CD4-positive, alpha-beta T cell (primary cell): ENCODE measurements at regions not wholly inside any gene's neighbourhood (a gene's known extent, or its start where the extent isn't known, plus 50 kb on each side); places are given as distances from the start of the nearest gene placed in this dataset.

Source experiments
- ATAC-seq: fragments of 200-7000 bp; cut with Tn5 transposase; one replicate; pipeline ENCODE4 v1.10.0; 2022; ENCODE audit warnings: mild to moderate bottlenecking; ENCODE audit not compliant: poor library complexity
- CTCF ChIA-PET: fragments of 350-600 bp; sonication (Branson Sonifier 250); formaldehyde crosslinking; loops from one replicate; lab custom pipeline; 2021; ENCODE audit warnings: antibody characterized with exemption, inconsistent platforms; lab: Charles Lee
- POLR2A ChIA-PET: fragments of 350-600 bp; sonication (Branson Sonifier 250); formaldehyde crosslinking; loops from one replicate; lab custom pipeline; 2021; ENCODE audit warnings: antibody characterized with exemption, inconsistent platforms; lab: Charles Lee
- DNase-seq, 14 experiments: peaks; one replicate each; pipeline ENCODE4 v3.0.0-alpha.2; 2013 to 2020; ENCODE audit warnings: mixed read lengths in 2 of 14
- H3K27ac ChIP-seq, 2 donors: one replicate each; pipeline versions ENCODE4 v1.5.1 to v1.7.0; 2013; ENCODE audit warnings: low read length in 2 of 2, low read depth in 1 of 2, mild to moderate bottlenecking in 1 of 2
- H3K27me3 ChIP-seq, 2 experiments: 1 replicate in 1 of 2; 2 replicates in 1 of 2; pipeline versions ENCODE4 v1.6.1 to v1.7.0; 2013; ENCODE audit warnings: low read length in 2 of 2, control low read depth in 1 of 2, mild to moderate bottlenecking in 1 of 2, moderate library complexity in 1 of 2; ENCODE audit not compliant: insufficient read depth in 2 of 2, control insufficient read depth in 1 of 2
- H3K36me3 ChIP-seq: one replicate; pipeline ENCODE4 v1.6.1; 2013; ENCODE audit warnings: low read length, control low read depth; ENCODE audit not compliant: insufficient read depth
- H3K4me1 ChIP-seq: one replicate; pipeline ENCODE4 v1.6.1; 2013; ENCODE audit warnings: low read length, control low read depth; ENCODE audit not compliant: insufficient read depth
- H3K4me3 ChIP-seq: one replicate; pipeline ENCODE4 v1.5.1; 2013; ENCODE audit warnings: mild to moderate bottlenecking, low read length, moderate library complexity
- H3K9me3 ChIP-seq, 2 experiments: 1 replicate in 1 of 2; 2 replicates in 1 of 2; pipeline versions ENCODE4 v1.6.1 to v1.7.0; 2013; ENCODE audit warnings: low read length in 2 of 2, mild to moderate bottlenecking in 2 of 2, control low read depth in 1 of 2, moderate library complexity in 1 of 2; ENCODE audit not compliant: control insufficient read depth in 1 of 2, insufficient read depth in 1 of 2
- H3K27ac Mint-ChIP-seq: one replicate; pipeline ENCODE4 v1.8.0; 2020; ENCODE audit warnings: mixed read lengths
- H3K27me3 Mint-ChIP-seq: one replicate; pipeline ENCODE4 v1.8.0; 2021; ENCODE audit warnings: mixed read lengths
- H3K36me3 Mint-ChIP-seq: one replicate; pipeline ENCODE4 v1.8.0; 2021; ENCODE audit warnings: low read depth, mixed read lengths
- H3K4me1 Mint-ChIP-seq: one replicate; pipeline ENCODE4 v1.8.0; 2021; ENCODE audit warnings: low read depth, mixed read lengths
- H3K4me3 Mint-ChIP-seq: one replicate; pipeline ENCODE4 v1.8.0; 2020; ENCODE audit warnings: mild to moderate bottlenecking, mixed read lengths
- H3K9me3 Mint-ChIP-seq: one replicate; pipeline ENCODE4 v1.8.0; 2020; ENCODE audit warnings: mixed read lengths
- intact Hi-C, 2 experiments: fragments of 100-400 bp; cut with DNase I in 1 of 2; cut with micrococcal nuclease in 1 of 2; formaldehyde crosslinking; loops; one replicate each; pipeline versions ENCODE4 v1.15.1 to v1.9.0; 2023 to 2025; cut with DNase I, micrococcal nuclease
- TF ChIP-seq, protein P1 (sequence below): fragments of 200-600 bp; IDR thresholded peaks from one replicate; pipeline ENCODE4 v1.8.0; 2022; ENCODE audit warnings: antibody characterized with exemption, mild to moderate bottlenecking

GRCh38 chr17:51423421-51424160, 163.2 kb downstream of the UTP18 start:
- Mint-ChIP-seq H3K9me3 (no peaks in the 10 kb centered on the region), H3K36me3 (no peaks in the 10 kb centered on the region), H3K4me1 (peaks cover 48% of the 10 kb centered on the region), H3K27ac (peak overlapping the region; percentile 50), H3K27me3 (no peaks in the 10 kb centered on the region), H3K4me3 (no peak overlapping the region)
- H3K4me3 ChIP-seq: no peak overlapping the region
- intact Hi-C loops: no loop called here
- ChIA-PET CTCF (interaction anchor here (1.6 kb wide), 1 partner anchor 39 kb away, joined by 6 read pairs; no protein-coding TSS in a partner anchor), POLR2A (no interaction called here)
- TF ChIP-seq, protein P1, sequence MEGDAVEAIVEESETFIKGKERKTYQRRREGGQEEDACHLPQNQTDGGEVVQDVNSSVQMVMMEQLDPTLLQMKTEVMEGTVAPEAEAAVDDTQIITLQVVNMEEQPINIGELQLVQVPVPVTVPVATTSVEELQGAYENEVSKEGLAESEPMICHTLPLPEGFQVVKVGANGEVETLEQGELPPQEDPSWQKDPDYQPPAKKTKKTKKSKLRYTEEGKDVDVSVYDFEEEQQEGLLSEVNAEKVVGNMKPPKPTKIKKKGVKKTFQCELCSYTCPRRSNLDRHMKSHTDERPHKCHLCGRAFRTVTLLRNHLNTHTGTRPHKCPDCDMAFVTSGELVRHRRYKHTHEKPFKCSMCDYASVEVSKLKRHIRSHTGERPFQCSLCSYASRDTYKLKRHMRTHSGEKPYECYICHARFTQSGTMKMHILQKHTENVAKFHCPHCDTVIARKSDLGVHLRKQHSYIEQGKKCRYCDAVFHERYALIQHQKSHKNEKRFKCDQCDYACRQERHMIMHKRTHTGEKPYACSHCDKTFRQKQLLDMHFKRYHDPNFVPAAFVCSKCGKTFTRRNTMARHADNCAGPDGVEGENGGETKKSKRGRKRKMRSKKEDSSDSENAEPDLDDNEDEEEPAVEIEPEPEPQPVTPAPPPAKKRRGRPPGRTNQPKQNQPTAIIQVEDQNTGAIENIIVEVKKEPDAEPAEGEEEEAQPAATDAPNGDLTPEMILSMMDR: no peak
- H3K27ac ChIP-seq: no peak overlapping the region
- ATAC-seq (no peak), DNase-seq (no peak)
- H3K4me1 ChIP-seq: peaks cover 28% of the 10 kb centered on the region
- H3K36me3 ChIP-seq: no peaks in the 10 kb centered on the region
- no peaks in the 10 kb centered on the region for H3K27me3 ChIP-seq
- no peaks in the 10 kb centered on the region for H3K9me3 ChIP-seq

DNA sequence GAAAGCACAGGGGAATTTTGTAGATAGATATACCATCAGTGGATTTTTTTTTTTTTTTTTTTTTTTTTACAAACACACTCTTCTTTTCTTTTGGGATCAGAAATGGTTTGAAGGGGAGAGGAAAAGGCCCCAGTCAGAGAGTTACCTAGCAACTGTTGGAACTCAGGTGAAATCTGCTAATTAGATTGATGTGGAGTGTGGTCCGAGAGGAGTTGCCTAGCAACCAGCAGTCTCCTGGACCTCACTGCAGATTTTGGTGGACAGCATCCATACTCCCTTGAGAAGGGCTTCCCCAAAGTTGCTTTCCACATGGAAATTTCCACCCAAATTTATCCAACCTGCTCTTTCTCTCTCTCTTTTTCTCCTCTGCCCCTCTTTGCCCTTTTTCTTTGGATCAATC, 165.4 kb downstream of the UTP18 start:
- Histone ChIP-seq H3K36me3 (no peaks in the 10 kb centered on the region), H3K27ac (no peak overlapping the region), H3K4me1 (peaks cover 43% of the 10 kb centered on the region), H3K27me3 (no peaks in the 10 kb centered on the region), H3K9me3 (no peaks in the 10 kb centered on the region), H3K4me3 (no peak overlapping the region)
- Mint-ChIP-seq H3K36me3 (no peaks in the 10 kb centered on the region), H3K27ac (peak overlapping the region; percentile 95), H3K27me3 (no peaks in the 10 kb centered on the region), H3K4me3 (no peak overlapping the region), H3K4me1 (peaks cover 55% of the 10 kb centered on the region), H3K9me3 (no peaks in the 10 kb centered on the region)
- DNase-seq (no peak), ATAC-seq (no peak)
- intact Hi-C loops: loop anchor here in 1 of 2 experiments (5.0 kb wide), 1 partner anchor 37 kb away; no protein-coding TSS in a partner anchor
- ChIA-PET POLR2A (no interaction called here), CTCF (interaction anchor here (2.6 kb wide), 1 partner anchor 10 kb away, joined by 6 read pairs; no protein-coding TSS in a partner anchor)
- TF ChIP-seq, protein P1: no peak

DNA sequence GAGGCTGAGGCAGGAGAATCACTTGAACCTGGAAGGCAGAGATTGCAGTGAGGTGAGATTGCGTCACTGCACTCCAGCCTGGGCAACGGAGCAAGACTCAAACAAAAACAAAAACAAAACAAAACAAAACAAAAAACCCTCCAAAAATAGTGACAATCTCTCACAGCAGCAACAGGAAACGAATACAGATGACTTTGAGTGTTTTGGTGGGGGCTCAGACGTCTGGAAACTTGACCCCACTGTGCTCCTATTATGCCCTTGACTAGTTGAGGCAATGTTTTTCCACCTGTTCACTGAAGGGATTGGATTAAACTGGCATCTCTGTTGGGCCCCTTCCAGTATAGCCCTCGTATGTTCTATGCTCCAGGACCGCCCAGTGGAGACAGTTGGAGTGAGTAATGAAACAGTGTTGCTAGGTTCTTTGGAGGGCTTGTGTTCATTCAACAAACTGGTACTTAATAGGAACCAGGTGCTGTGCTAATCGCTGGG, 167.0 kb downstream of the UTP18 start:
- no peak overlapping the region for H3K4me3 ChIP-seq

More for the DNA sequence above, 167.0 kb downstream of the UTP18 start:
- H3K27me3 Mint-ChIP-seq: no peaks in the 10 kb centered on the region
- intact Hi-C loops: loop anchor here in 1 of 2 experiments (5.0 kb wide), 1 partner anchor 35 kb away; no protein-coding TSS in a partner anchor
- no peaks in the 10 kb centered on the region for H3K36me3 Mint-ChIP-seq
- peaks cover 61% of the 10 kb centered on the region for H3K4me1 Mint-ChIP-seq
- POLR2A ChIA-PET: interaction anchor here (0.6 to 1.4 kb wide), 2 partner anchors 12 to 79 kb away, joined by 3 to 5 read pairs; no protein-coding TSS in a partner anchor
- H3K27ac Mint-ChIP-seq: peak overlapping the region; percentile 95
- Histone ChIP-seq H3K36me3 (no peaks in the 10 kb centered on the region), H3K9me3 (no peaks in the 10 kb centered on the region), H3K27me3 (no peaks in the 10 kb centered on the region), H3K27ac (peak overlapping the region; percentile 92 to 96), H3K4me1 (peaks cover 49% of the 10 kb centered on the region)
- CTCF ChIA-PET: interaction anchor here (1.7 to 2.6 kb wide), 2 partner anchors 9 to 34 kb away, joined by 6 to 9 read pairs; no protein-coding TSS in a partner anchor
- TF ChIP-seq, protein P1: no peak
- peak; percentile 44 for ATAC-seq
- peak overlapping the region; percentile 49 for H3K4me3 Mint-ChIP-seq
- DNase-seq: peak in 7 of 14 experiments; percentile 14 to 76 (median 45)
- no peaks in the 10 kb centered on the region for H3K9me3 Mint-ChIP-seq
